ENCODE measurements at regions not wholly inside any gene's neighbourhood (a gene's known extent, or its start where the extent isn't known, plus 50 kb on each side); places are given as distances from the start of the nearest gene placed in this dataset.
A peak's percentile ranks its signal among the peaks of the same experiment; 100 is the strongest.
"Not testable (repeated sequence)": the region's sequence is repeated elsewhere in the genome, so short reads cannot be mapped to it uniquely, and the experiment has no call there.

DNA sequence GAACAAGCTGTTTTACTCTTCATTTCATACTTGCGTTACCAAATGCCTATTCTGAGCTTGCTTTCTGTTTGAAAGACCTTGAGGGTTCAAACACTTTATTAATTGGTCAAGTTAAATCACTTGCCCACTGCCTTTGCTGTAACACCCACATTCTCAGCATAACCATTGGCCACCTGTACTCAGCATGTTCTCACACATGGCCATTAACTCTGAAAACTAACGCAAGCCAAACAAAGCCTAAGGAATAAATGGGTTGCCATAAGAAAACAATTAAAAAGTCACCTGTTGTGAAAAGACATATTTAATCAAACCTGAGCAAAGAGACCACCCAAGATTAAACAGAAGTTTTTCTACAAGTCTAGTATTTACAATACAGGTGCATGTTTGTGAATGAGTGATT, 517.2 kb upstream of the SPRY2 start:
- DNase-seq (ENCODE audit: low read depth, low spot score): no peak

DNA sequence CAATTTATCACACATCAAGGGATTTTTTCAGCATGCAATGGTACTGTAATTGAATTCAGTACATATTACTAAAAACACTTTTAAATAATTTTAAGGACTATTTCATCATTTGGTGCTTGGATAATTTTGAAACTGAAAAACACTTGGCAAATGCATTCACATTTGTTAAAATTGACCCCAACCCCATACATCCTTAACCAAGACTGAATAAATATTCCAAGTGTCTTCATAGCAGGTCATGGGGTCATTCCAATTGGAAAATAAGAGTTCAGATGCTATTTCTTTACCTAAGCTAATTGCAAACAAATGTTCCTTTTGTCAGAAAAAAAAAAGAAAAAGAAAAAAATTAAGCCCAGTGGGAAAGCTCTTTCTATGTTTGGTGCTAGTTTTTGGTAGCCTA, 516.4 kb upstream of the SPRY2 start:
- no peak for DNase-seq (ENCODE audit: low read depth, low spot score)

DNA sequence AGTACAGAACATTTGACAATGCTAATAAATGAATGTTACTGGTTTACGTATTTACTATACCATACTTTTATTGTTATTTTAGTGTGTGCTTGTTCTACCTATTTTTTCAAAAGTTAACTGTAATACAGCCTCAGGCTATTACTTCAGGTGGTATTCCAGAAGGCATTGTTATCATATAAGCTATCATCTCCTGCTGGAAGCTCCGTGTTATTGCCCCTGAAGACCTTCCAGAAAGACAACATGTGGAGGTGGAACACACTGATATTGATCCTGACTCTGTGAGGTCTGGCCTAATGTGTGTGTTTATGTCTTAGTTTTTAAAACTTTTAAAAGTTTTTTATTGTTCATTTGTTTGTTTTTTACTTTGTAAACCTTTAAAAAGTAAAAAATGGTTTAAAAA, 509.8 kb upstream of the SPRY2 start:
- no peak for DNase-seq (ENCODE audit: low read depth, low spot score)

DNA sequence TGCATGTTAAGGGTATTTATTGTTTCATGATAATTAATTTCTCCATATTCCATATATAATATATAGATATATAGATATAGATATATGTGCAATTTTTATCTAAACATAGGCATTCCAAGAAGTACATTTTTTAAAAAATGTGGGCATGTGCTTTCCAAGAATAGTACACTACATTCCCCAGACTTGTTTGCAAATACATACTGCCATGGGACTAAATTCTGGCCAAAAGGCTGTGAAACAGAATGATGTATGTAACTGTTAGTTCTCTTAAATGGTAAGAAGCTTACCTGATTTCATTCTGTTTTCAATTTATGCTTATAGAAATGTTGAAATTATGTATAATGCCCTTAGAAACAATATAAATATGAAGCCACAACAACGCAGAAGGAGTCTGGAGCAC, 503.2 kb upstream of the SPRY2 start:
- no peak for DNase-seq (ENCODE audit: low read depth, low spot score)

DNA sequence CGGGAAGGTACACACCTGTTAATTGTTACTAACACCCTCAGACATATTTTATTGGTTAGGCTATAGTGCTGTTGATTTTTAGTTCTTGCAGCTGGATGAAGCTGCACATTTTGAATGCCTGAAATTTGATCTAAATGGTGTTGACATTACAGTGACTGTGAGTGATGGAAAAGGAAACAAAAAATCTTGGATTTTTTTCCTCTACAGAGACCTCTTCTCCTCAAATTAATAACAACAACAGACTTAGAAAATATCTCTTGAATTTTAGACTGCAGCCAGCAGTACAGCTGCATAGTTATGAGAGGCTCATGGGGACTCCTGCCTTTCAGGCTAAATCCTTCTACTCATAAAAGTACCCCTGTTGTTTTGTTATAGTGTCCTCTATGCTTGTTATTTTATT, 500.5 kb upstream of the SPRY2 start:
- no peak for DNase-seq (ENCODE audit: low read depth, low spot score)

DNA sequence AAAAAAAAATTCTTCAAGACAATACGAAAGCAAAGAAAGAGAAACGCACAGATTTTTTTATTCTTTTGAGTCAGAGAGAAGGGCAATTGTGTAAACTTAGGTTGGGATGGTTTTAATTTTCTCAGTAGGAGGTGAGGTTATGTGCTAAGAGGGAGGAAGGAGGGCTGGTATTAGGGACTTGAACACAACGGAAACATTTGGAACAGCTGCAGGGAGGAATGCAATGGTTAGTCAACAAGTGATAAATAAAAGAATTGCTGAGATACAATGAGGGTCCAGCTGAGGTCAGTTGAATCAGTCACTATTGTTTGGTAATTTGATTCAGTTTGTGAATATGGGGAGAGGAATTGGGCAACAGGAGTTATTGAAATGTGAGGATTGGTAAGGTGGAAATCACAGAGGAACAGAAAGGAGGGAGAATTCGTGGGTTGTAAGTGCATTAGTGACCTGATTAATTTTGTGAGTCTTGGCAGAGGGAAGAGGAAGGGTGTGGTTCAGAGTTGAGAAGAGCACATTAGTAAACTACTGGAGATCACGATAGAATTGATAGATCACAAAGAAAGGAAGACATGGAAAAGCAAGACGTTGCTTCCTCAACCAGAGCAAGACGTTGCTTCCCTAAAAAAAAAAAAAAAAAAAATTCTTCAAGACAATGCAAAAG, 499.5 kb upstream of the SPRY2 start:
- DNase-seq (ENCODE audit: low read depth, low spot score): peak; percentile 74

DNA sequence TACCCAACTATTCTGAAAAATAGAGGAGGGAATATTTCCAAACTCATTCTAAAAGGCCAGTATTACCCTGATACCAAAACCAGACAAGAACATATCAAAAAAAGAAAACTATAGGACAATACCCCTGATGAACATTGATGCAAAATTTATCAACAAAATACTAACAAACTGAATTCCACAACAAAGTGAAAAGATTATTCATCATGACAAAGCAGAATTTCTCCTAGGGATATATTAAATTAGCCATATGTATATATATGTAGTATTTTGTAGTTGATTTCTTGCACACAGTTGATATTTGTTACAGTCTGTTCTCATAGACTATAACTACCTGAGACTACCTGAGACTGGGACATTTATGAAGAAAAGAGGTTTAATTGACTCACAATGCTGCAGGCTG, 495.0 kb upstream of the SPRY2 start:
- no peak for DNase-seq (ENCODE audit: low read depth, low spot score)

DNA sequence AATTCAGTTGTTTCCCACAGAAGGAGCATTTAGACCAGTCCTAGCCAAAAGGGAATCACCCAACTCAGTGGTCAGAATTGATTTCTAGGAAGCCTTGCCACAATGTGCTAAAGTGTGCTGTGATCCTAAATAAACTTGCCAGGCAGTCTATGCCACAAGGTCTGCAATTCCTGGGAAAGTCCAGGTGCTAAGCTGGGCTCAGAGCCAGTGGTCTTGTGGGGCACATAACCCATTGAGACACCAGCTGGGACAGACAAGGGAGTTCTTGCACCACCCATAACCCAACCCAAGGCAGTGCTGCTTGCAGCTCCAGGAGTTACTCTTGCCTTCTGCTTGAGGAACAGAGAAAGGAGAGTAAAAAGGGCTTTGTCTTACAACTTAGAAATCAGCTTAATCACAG, 489.5 kb upstream of the SPRY2 start:
- no peak for DNase-seq (ENCODE audit: low read depth, low spot score)

DNA sequence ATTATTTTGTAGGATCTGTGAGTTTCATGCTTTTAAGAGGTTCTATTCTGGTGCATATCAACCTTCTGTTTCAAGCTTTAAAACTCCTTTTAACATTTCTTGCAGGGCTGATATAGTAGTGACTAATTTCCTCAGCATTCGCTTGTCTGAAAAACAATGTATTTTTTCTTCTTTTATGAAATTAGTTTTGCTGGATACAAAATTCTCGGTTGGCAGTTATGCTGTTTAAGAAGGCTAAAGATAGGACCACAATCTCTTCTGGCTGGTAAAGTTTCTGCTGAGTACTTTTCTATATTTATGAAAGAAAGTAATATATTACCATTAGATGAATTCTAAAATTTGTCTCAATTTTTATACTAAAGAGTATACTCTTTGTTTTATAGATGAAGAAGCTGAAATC, 487.8 kb upstream of the SPRY2 start:
- no peak for DNase-seq (ENCODE audit: low read depth, low spot score)

DNA sequence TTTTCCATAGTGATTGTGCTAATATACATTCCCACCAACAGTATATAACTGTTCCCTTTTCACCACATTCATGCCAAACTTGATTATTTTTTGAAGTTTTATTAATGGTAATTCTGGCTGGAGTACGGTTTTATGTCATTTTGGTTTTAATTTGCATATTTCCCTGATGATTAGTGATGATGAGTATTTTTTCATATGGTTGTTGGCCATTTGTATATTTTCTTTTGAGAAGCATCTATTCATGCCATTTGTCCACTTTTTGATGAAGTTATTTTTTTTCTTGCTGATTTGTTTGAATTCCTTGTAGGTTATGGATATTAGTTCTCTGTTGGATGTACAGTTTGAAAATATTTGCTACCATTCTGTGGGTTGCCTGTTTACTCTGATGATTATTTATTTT, 484.4 kb upstream of the SPRY2 start:
- DNase-seq (ENCODE audit: low read depth, low spot score): no peak

DNA sequence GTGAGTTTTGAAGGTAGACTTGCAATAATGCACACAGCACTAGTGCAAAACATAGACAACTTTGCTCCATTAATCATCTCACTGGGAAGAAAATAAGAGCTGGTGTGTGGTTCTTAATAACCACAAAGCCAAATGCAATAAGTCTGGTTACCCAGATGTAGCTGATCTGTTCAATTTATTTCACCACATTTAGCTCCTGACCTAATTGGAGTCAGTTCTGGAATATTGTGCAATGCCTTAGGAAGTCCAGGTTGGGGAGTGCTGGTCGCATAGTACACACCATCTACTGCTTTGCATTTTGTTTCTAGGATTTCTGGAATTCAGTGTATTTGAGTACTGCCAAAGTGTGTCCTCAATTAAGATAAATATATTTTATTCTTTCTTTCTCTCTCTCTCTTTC, 483.3 kb upstream of the SPRY2 start:
- DNase-seq (ENCODE audit: low read depth, low spot score): no peak

DNA sequence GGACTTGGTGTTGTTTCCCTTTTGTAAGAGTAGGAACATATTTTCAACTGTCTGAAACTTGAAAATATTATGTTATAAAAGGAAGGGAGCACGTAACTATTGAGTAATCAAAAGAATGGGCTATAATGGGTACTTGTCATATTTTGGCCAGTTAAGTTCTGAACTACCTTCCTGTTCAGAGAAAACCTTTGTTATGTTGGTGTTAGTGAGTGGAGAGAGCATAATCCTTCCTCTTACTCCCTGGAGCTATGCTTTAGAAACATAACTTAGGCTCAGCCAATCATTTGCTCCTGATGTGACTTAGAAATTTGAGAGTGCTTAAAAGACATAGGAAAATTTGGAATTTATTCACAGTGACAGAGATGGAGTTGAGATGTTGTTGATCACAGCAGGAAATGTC, 482.5 kb upstream of the SPRY2 start:
- DNase-seq (ENCODE audit: low read depth, low spot score): no peak

DNA sequence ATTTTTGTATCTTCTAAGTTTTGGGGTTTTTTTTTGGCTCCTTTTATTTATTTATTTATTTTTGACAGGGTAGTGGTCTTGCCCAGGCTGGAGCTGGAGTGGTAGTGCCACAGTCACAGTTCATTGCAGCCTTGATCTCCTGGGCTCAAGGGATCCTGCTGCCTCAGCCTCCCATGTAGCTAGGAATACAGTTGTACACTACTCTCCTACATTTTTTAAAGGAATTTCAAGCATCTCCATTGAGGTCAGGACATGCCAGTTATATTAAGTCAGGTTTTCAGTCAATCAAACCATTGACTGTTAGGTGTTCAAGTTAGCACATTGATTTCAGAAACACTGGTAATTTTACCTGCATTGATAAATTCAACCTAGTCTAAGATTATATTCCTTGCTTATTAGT, 480.5 kb upstream of the SPRY2 start:
- DNase-seq (ENCODE audit: low read depth, low spot score): no peak

DNA sequence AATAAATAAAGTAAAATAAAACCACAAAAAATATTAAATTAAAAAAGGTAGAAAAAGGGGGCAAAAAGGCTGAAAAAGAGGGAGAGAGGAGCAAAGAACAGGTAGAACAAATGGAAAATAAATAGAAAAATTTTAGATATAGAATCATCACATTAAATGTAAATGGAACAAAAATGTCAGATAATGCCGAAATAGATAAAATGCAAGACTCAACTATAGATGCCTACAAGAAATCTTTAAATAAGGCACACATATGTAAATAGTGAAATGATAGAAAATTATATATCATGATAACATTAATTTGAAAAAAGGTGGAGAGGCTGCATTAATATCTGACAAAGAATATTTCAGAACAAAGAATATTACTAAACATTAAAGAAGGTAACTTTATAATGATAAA, 477.1 kb upstream of the SPRY2 start:
- no peak for DNase-seq (ENCODE audit: low read depth, low spot score)

DNA sequence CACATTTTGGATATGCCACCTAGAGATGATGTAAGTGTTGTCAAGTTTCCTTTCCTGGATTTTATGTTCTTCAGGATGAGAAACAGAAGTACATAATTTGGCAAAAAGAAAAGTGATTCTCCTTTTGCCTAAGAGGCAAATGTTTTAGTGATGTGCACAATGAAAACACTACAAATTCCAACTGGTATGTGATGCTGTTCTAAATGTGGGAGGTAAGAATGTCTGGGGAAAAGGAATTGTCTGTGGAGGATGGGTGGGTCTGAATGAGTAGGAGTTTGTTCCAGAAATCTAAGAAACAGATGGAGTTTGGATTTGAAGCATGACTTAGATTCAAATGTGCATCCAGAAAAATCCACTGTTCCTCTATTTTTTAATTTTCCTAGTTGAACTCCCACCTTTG, 473.6 kb upstream of the SPRY2 start:
- no peak for DNase-seq (ENCODE audit: low read depth, low spot score)

DNA sequence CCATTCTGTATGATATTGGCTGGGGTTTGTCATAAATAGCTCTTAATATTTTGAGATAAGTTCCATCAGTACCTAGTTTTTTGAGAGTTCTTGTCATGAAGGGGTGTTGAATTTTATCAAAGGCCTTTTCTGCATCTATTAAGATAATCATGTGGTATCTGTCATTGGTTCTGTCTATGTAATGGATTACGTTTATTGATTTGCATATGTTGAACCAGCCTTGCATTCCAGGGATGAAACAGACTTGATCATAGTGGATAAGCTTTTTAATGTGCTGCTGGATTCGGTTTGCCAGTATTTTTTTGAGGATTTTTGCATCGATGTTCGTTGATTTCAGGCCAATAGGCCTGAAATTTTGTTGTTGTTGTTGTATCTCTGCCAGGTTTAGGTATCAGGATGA, 469.4 kb upstream of the SPRY2 start:
- DNase-seq (ENCODE audit: low read depth, low spot score): not testable (repeated sequence)

DNA sequence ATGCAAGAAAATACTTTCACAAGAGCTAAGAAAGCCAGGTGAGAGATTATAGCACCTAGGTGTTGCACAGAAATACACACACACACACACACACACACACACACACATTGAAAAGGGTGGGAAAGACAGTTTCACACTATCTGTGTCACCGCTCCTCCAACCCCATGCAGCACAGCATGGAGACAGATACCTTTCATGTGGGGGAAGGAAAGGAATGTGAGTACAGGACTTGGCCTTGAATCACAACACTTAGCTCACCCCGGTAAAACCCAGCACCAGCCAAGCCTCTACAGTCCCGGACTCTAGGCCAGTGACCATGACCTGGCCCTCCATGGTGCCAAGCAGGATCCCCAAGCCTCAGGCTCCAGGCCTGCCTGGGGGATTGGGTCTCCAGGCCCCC, 462.0 kb upstream of the SPRY2 start:
- no peak for DNase-seq (ENCODE audit: low read depth, low spot score)

DNA sequence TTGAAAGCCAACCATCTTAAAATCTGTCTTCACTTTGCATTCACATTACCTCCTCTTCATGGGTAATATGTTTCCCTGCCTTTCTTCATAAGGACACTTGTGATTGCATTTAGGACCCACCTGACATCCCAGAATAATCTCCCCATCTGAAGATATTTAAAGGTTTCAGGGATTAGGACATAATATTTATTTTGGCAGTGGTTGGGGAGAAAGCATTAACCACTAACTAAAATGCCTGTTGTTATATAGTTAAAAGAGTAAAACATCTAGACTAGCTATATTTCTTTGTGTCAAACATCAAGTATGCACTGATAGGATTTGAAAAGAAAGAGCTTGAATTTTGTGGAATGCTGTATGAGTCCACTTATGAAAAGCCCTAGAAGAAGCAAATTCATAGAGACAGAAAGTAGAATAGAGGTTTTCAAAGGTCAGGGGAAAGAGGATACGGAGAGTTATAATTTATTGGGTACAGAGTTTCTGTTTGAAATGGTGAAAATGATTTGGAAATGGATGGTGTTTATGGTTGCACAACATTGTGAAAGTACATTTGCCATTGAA, 457.7 kb upstream of the SPRY2 start:
- no peak for DNase-seq (ENCODE audit: low read depth, low spot score)

DNA sequence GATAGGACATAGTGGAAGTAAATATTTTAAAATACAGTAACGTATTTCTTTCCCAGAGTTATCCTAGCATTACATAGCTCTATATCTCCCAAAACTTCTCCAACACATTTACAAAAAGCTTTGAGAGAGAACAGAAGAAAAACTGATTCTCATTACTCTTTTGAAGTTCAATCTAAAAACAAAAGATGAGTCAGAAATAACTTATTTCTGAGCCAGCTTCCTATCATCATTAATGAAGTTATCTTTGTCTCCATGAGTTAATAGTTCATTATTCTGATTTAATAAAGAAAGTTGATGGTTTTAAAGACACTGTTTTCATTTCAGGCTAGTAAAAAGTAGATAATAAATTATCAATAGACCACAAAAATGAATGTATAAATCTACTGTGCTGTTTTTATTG, 446.7 kb upstream of the SPRY2 start:
- no peak for DNase-seq (ENCODE audit: low read depth, low spot score)

DNA sequence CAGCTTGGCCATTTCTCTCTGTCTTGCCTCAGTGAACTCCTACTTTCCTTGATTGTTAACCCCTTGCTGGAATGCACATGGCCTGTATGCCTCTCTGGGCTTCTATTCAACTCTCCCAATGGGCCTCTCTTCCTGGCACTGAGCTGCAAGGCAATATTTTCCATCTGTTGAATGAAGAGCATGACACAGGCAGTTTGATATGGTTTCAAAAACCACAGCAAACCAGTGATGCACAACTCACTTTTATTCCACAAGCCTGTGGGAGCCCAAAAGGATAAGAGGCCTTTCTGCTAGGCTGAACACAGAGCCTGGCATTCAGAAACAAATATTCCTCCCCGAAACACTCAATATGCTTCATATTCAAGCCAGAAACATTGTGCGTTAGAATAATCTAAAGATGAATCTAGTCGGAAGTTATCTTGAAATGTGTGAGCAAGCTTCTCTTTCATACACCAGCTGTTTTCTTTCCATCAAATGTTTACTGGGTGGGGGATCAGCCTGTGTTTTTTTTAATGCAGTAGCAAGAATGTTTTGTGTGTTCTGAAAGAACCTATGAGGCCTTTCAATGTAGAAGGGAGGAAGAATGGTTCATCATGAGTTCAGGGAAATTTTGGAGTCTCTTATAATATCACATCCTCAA, 443.1 kb upstream of the SPRY2 start:
- no peak for DNase-seq (ENCODE audit: low read depth, low spot score)

DNA sequence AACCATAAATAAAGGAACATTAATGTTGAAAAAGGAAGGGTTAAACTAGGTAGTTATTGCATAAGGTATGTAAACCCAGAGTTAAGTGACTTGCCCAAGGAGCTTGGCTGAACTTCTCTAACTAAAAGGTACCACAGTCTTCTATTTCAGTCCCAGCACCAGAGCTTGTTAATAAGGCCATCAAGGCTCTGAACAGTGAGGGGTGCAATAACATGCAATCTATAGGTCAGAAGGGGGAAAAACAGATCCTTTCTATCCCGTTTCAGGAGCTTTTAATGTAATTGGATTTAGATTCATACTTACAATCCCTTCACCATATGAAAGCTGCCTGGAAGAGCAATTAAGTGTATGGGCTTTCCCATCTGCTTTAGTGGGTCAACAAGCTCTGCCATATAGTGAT, 441.5 kb upstream of the SPRY2 start:
- DNase-seq (ENCODE audit: low read depth, low spot score): no peak

DNA sequence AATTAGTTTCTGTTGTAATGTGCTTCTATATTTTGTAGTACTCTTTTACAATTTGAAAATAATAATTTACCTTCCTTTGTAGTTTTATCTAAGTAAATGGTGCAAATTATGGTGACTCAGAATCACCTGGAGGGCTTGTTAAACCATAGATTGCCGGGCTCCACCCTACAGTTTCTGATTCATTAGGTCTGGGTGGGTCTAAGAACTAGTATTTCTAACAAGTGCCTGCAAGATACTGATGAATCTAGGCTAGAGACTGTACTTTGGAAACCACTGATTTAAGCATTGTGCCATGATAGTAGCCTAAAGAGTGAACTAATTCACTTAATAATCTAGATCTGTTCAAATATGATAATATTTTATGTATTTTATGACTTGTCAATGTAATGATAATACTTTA, 437.4 kb upstream of the SPRY2 start:
- DNase-seq (ENCODE audit: low read depth, low spot score): no peak

DNA sequence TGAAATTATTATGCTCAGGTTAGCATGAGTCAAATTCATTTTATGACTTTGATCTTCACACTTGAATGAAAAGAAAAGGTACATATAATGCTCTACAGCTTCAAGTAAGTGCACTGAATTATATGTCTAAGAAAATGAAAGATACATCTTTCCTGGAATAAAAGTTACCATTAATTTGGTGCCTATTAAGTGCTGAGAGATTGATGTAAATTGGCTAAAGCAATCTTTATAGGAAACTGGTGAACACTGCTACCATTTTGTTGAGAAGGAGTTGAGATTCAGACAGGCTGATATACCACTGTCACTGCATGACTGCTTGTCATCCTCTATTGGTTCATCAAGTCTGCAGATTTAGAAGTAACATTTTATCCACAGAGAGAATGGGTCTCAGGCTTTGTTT, 416.8 kb upstream of the SPRY2 start:
- DNase-seq (ENCODE audit: low read depth, low spot score): no peak
